Epithelial cell of proximal tubule (primary cell): ENCODE measurements at regions not wholly inside any gene's neighbourhood (a gene's known extent, or its start where the extent isn't known, plus 50 kb on each side); places are given as distances from the start of the nearest gene placed in this dataset.

Source experiments
- DNase-seq: peaks from one replicate; pipeline ENCODE4 v3.0.0-alpha.2; 2011; ENCODE audit warnings: low read depth
- H3K4me3 ChIP-seq: 2 replicates; pipeline ENCODE4 v1.5.1; 2011; ENCODE audit warnings: low read depth, mild to moderate bottlenecking, low read length
- TF ChIP-seq, protein P1 (sequence below): conservative IDR thresholded peaks from 2 replicates; pipeline ENCODE4 v1.5.1; 2012; ENCODE audit warnings: low read depth, mild to moderate bottlenecking, low read length

DNA sequence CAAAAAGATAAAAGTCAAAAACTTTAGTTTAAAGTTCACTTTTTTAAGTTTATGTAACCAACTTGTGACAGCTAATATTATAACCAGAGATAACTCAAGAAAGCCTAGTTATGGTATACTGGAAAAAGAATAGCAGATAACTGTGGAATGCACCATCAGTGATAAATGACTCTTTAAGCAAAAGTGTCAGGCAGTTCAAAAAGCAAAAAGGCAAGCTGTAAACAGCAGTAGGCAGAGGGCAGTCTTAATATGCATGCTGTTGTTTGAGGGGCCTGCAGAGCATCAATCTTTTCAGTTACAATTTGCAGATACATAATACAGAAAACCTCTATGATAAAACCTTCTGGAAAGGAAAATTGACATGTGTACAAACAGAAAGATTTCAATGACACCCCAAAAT lies 81.8 kb upstream of the JADE1 start:
- TF ChIP-seq, protein P1, sequence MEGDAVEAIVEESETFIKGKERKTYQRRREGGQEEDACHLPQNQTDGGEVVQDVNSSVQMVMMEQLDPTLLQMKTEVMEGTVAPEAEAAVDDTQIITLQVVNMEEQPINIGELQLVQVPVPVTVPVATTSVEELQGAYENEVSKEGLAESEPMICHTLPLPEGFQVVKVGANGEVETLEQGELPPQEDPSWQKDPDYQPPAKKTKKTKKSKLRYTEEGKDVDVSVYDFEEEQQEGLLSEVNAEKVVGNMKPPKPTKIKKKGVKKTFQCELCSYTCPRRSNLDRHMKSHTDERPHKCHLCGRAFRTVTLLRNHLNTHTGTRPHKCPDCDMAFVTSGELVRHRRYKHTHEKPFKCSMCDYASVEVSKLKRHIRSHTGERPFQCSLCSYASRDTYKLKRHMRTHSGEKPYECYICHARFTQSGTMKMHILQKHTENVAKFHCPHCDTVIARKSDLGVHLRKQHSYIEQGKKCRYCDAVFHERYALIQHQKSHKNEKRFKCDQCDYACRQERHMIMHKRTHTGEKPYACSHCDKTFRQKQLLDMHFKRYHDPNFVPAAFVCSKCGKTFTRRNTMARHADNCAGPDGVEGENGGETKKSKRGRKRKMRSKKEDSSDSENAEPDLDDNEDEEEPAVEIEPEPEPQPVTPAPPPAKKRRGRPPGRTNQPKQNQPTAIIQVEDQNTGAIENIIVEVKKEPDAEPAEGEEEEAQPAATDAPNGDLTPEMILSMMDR = no peak

GRCh38 chr4:128725405-128726055 lies 84.0 kb upstream of the JADE1 start:
- TF ChIP-seq, protein P1 = no peak
- H3K4me3 ChIP-seq = no peak overlapping the region
- DNase-seq = no peak

More for the DNA sequence above, 81.8 kb upstream of the JADE1 start:
- no peak for DNase-seq
- no peak overlapping the region for H3K4me3 ChIP-seq

DNA sequence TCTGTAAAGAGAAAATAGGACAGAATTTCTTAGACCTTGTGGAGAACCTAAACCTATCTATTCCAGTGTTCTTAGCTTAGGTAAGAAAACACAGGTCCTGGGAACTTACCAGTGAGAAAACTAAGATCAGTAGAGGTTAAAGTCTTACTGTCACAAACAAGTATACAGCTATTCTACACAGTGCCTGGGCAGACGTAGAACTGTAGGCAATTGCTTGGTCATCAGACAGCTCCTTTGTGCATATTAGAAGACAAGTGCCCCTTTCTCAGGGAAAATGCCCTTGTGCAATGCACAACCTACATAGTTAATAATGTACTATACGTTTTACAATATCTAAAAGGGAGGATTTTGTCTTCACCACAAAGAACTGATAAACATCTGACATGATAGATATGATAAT lies 86.6 kb upstream of the JADE1 start:
- no peak for DNase-seq
- H3K4me3 ChIP-seq = no peak overlapping the region
- TF ChIP-seq, protein P1 = no peak

DNA sequence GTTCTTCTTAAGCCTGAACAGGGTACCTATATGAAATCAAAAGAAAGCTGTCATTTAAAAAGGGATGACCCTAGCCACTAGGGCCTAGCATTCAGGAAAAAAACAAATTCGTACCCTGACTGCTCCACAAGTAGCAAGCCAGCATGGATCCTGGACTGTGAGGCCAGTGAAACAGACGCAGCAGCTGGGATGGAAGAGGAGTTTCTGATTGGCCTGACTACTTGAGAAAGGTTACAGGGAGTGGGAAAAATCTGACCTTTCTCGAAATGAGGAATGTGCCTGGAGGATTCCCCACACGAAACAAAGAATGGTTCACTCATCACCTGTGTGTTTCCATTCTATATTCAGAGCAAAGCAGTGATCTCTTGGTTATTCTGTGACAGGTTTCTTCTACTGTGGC lies 87.6 kb upstream of the JADE1 start:
- H3K4me3 ChIP-seq = no peak overlapping the region
- TF ChIP-seq, protein P1 = no peak
- no peak for DNase-seq

GRCh38 chr4:128720270-128720669 lies 89.2 kb upstream of the JADE1 start:
- no peak overlapping the region for H3K4me3 ChIP-seq
- TF ChIP-seq, protein P1 = no peak
- DNase-seq = no peak

DNA sequence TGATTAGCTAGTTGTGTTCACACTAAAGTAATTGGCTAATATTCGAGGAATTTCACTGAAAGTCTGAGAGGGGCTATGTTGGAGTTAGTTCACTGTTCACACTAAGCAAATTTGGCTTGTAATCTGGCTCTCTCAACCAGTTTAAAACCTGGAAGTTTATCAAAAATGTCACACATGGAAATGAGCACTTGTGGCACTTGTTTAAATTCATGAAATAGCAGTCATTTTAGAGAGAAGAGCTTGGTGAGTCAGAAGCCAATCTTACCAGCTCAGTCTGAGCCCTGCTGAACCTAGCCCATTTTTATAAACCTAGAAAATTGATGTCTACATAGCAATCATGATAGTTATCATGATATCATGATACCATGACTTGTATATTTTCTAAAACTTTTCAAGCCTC lies 90.7 kb upstream of the JADE1 start:
- no peak overlapping the region for H3K4me3 ChIP-seq
- DNase-seq = no peak
- TF ChIP-seq, protein P1 = no peak

DNA sequence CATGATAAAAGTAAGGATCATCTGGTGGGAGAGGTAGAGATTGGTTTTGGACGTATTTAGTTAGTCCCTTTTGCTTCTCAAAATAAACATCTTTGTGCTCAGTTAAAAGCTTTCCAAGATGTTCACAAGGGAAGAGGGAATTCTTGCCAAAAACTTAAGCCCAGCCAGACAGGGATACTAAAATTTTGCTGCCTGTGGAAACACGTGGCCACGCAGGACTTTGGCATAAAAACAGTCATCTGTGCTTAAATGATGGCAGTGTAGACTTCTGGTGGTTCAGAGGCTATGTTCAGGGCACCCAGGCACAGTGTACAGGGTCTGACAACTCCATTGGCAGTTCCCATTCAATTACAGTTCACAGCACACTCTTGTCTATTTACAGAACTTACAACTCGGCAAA lies 93.2 kb upstream of the JADE1 start:
- DNase-seq = no peak
- H3K4me3 ChIP-seq = no peak overlapping the region
- TF ChIP-seq, protein P1 = no peak
